ENCODE measurements at regions not wholly inside any gene's neighbourhood (a gene's known extent, or its start where the extent isn't known, plus 50 kb on each side); places are given as distances from the start of the nearest gene placed in this dataset.

- no peaks in the 10 kb centered on the region for H3K27me3 Mint-ChIP-seq (ENCODE audit: low read depth)
- H3K27ac Mint-ChIP-seq: no peak overlapping the region
- TF ChIP-seq TEAD1 (CRISPR knock-in tag; IDR thresholded peaks at IDR 0.05): no peak
- TF ChIP-seq ETV6 (CRISPR knock-in tag; IDR thresholded peaks at IDR 0.05): no peak
- POLR2A ChIA-PET: no interaction called here
- H3K4me3 Mint-ChIP-seq: no peak overlapping the region
- peaks cover 22% of the 10 kb centered on the region for H3K4me1 Mint-ChIP-seq
- peaks cover 9% of the 10 kb centered on the region for H3K9me3 Mint-ChIP-seq
- peak; percentile 16; the same call in 1 of the 2 replicates for ATAC-seq
- CTCF ChIA-PET: interaction anchor here (1.0 to 2.3 kb wide), 7 partner anchors 21 to 442 kb away, joined by 4 to 13 read pairs (median 6); no protein-coding TSS in a partner anchor
- DNase-seq (ENCODE audit: low spot score): no peak
- no peaks in the 10 kb centered on the region for H3K36me3 Mint-ChIP-seq
These were observed 339.5 kb downstream of the AEBP2 start for GRCh38 chr12:19778797-19779196.

- TF ChIP-seq CTCF (IDR thresholded peaks at IDR 0.05) (no peak), ZNF219 (CRISPR knock-in tag; IDR thresholded peaks at IDR 0.05; ENCODE audit: borderline replicate concordance) (no peak), SMAD3 (CRISPR knock-in tag; IDR thresholded peaks at IDR 0.05; ENCODE audit: borderline replicate concordance) (no peak), RELA (CRISPR knock-in tag; IDR thresholded peaks at IDR 0.05; ENCODE audit: borderline replicate concordance) (no peak), ETV6 (CRISPR knock-in tag; IDR thresholded peaks at IDR 0.05) (no peak), ELF4 (CRISPR knock-in tag; IDR thresholded peaks at IDR 0.05; ENCODE audit: low read depth) (no peak), IRF2 (CRISPR knock-in tag; IDR thresholded peaks at IDR 0.05; ENCODE audit: borderline replicate concordance, low read depth) (no peak), NFE2L1 (CRISPR knock-in tag; IDR thresholded peaks at IDR 0.05) (no peak), SP1 (CRISPR knock-in tag; conservative IDR thresholded peaks at IDR 0.05) (no peak), TCF7 (CRISPR knock-in tag; IDR thresholded peaks at IDR 0.05; ENCODE audit: low read depth) (no peak), E2F5 (CRISPR knock-in tag; IDR thresholded peaks at IDR 0.05) (no peak), ZNF512 (CRISPR knock-in tag; IDR thresholded peaks at IDR 0.05; ENCODE audit: borderline replicate concordance) (no peak), FOXK1 (CRISPR knock-in tag; IDR thresholded peaks at IDR 0.05) (no peak), USF1 (CRISPR knock-in tag; IDR thresholded peaks at IDR 0.05) (no peak), OVOL2 (CRISPR knock-in tag; IDR thresholded peaks at IDR 0.05; ENCODE audit: borderline replicate concordance) (no peak), NFATC4 (CRISPR knock-in tag; IDR thresholded peaks at IDR 0.05) (no peak), ZNF121 (CRISPR knock-in tag; IDR thresholded peaks at IDR 0.05) (no peak), PRDM15 (CRISPR knock-in tag; IDR thresholded peaks at IDR 0.05) (no peak), PREB (CRISPR knock-in tag; IDR thresholded peaks at IDR 0.05; ENCODE audit: borderline replicate concordance) (no peak)
- Mint-ChIP-seq H3K36me3 (no peaks in the 10 kb centered on the region), H3K27me3 (ENCODE audit: low read depth) (no peaks in the 10 kb centered on the region), H3K4me3 (no peak overlapping the region), H3K27ac (no peak overlapping the region), H3K4me1 (peaks cover 28% of the 10 kb centered on the region), H3K9me3 (peaks cover 7% of the 10 kb centered on the region)
- peak; percentile 47 for DNase-seq (ENCODE audit: low spot score)
- ATAC-seq: peak; percentile 75
- POLR2A ChIA-PET: no interaction called here
- CTCF ChIA-PET: interaction anchor here (1.0 to 2.3 kb wide), 9 partner anchors 22 to 441 kb away, joined by 3 to 13 read pairs (median 5); no protein-coding TSS in a partner anchor
These were observed 340.2 kb downstream of the AEBP2 start for GRCh38 chr12:19779395-19780056.
